ENCODE measurements at regions not wholly inside any gene's neighbourhood (a gene's known extent, or its start where the extent isn't known, plus 50 kb on each side); places are given as distances from the start of the nearest gene placed in this dataset.

DNA sequence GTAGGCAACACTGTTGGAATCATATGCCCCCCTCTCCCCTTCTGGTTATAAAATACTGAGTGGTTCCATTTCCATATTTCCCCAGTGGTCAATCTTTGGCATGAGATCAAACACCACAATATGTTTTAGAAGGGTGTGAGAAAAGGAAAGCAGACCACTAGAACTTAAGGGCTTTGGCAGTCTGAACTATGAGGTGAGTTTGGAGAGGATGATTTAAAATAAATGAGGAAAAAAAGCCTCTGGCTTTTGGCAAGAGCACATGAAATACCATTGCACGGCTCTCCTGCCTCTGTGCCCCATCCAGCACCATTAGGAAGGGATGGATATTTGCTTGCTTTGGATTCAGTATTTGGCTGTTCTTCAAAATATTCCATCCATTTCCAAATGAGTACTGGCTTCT, 339.5 kb upstream of the C1orf87 start:
- TF ChIP-seq, protein P1, sequence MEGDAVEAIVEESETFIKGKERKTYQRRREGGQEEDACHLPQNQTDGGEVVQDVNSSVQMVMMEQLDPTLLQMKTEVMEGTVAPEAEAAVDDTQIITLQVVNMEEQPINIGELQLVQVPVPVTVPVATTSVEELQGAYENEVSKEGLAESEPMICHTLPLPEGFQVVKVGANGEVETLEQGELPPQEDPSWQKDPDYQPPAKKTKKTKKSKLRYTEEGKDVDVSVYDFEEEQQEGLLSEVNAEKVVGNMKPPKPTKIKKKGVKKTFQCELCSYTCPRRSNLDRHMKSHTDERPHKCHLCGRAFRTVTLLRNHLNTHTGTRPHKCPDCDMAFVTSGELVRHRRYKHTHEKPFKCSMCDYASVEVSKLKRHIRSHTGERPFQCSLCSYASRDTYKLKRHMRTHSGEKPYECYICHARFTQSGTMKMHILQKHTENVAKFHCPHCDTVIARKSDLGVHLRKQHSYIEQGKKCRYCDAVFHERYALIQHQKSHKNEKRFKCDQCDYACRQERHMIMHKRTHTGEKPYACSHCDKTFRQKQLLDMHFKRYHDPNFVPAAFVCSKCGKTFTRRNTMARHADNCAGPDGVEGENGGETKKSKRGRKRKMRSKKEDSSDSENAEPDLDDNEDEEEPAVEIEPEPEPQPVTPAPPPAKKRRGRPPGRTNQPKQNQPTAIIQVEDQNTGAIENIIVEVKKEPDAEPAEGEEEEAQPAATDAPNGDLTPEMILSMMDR (conservative IDR thresholded peaks at IDR 0.05 in 1 of 2, IDR thresholded peaks at IDR 0.05 in 1 of 2; ENCODE audit: low read depth in 1 of 2, low read length in 2 of 2): no peak
- no peak for TF ChIP-seq EZH2 (IDR thresholded peaks at IDR 0.05; ENCODE audit: low read length, missing control alignments)

All from fibroblast of lung (primary cell).